ENCODE measurements at regions not wholly inside any gene's neighbourhood (a gene's known extent, or its start where the extent isn't known, plus 50 kb on each side); places are given as distances from the start of the nearest gene placed in this dataset.

DNA sequence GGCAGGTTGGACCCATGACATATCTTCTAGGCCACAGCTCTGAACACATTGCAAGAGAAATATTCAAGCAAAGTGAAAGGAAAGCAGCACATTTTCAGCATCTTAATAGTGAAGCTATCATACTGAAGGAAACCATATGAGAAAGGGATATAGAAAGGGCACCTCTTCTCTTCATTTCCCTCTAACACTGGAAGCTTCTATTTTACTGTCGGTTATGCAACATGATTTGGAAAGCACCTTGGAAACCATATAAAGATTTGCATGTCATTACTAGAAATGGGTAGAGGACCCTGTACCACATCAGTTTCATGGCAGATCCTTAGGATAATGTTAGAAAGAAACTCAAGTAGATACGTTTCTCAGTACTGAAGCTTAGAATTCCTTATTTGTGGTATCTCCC, 70.5 kb upstream of the HMGN3 start:
- DNase-seq (ENCODE audit: low spot score), result no peak
- in situ Hi-C loops (cut with MboI; ENCODE audit: low sequenced_read_pairs, unreplicated experiment), result no loop called here
- TF ChIP-seq, protein P1, sequence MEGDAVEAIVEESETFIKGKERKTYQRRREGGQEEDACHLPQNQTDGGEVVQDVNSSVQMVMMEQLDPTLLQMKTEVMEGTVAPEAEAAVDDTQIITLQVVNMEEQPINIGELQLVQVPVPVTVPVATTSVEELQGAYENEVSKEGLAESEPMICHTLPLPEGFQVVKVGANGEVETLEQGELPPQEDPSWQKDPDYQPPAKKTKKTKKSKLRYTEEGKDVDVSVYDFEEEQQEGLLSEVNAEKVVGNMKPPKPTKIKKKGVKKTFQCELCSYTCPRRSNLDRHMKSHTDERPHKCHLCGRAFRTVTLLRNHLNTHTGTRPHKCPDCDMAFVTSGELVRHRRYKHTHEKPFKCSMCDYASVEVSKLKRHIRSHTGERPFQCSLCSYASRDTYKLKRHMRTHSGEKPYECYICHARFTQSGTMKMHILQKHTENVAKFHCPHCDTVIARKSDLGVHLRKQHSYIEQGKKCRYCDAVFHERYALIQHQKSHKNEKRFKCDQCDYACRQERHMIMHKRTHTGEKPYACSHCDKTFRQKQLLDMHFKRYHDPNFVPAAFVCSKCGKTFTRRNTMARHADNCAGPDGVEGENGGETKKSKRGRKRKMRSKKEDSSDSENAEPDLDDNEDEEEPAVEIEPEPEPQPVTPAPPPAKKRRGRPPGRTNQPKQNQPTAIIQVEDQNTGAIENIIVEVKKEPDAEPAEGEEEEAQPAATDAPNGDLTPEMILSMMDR (IDR thresholded peaks at IDR 0.05; ENCODE audit: borderline replicate concordance, control extremely low read depth, extremely low read depth, insufficient read depth, missing control alignments), result no peak

DNA sequence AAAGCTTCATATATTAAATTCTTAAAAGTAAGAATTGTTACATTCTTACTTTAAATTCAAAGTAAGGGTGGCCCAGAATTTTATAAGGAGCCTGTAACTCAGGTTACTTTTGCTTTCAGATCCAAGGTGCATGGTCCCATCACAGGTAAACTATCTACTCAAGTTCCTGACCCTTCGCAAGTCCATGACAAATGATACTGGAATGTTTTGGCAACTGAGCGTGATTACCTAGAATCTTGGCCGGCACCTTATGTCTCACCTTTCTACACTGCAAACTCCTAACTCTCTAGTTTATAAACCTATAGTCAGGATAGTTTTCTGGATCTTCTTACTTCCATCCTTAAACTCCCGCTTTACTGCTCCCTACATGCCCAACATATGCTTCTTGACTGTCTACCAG, 67.9 kb upstream of the HMGN3 start:
- TF ChIP-seq, protein P1 (IDR thresholded peaks at IDR 0.05; ENCODE audit: borderline replicate concordance, control extremely low read depth, extremely low read depth, insufficient read depth, missing control alignments), result no peak
- DNase-seq (ENCODE audit: low spot score), result no peak
- in situ Hi-C loops (cut with MboI; ENCODE audit: low sequenced_read_pairs, unreplicated experiment), result no loop called here

DNA sequence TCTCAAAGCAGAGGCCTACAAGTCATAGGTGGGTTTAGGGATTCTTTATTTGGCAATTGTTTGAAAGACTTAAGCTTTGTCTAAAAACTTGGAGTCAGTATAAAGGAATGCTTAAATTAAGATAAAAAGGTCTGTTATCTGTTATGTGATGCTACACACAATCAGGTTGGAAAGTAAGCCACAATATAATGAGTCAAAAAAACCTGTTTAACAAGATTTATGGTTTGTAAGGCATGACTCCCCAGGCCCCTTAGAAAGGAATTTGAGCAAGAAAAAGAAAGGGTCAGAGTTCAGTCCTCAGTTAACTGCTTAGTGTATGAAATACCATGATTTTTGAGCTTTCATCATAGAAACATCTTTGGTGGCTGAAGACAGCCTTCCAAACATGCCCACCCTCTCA, 66.8 kb upstream of the HMGN3 start:
- TF ChIP-seq, protein P1 (IDR thresholded peaks at IDR 0.05; ENCODE audit: borderline replicate concordance, control extremely low read depth, extremely low read depth, insufficient read depth, missing control alignments), result no peak
- in situ Hi-C loops (cut with MboI; ENCODE audit: low sequenced_read_pairs, unreplicated experiment), result no loop called here
- no peak for DNase-seq (ENCODE audit: low spot score)

DNA sequence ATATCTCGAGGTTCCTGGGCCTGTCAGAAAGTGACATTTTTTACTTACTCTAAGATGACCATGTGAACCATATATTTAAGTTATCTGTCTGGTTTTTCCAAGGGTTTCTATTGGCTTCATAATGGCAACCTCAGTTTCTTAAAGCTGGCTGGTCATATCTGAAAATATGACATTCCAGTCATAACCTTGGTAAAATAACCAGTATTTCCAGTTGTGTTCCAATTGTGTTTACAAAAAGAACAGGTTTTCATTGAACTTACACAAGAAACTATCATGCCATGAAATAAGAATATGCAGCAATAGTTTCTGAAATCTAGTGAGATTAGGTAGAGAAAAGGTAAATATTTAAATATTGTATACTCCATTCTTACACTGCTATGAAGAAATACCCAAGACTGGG, 61.7 kb upstream of the HMGN3 start:
- in situ Hi-C loops (cut with MboI; ENCODE audit: low sequenced_read_pairs, unreplicated experiment), result no loop called here
- TF ChIP-seq, protein P1 (IDR thresholded peaks at IDR 0.05; ENCODE audit: borderline replicate concordance, control extremely low read depth, extremely low read depth, insufficient read depth, missing control alignments), result no peak
- no peak for DNase-seq (ENCODE audit: low spot score)

Data from GM13976 (cell line).